Left lung (tissue), 4 donors: ENCODE measurements at regions not wholly inside any gene's neighbourhood (a gene's known extent, or its start where the extent isn't known, plus 50 kb on each side); places are given as distances from the start of the nearest gene placed in this dataset.

Experiments used
- ATAC-seq: fragments of 200-7000 bp; cut with Tn5 transposase; one replicate; pipeline ENCODE4 v1.9.1; 2020; ENCODE audit warnings: moderate library complexity
- DNase-seq, 4 donors: peaks; one replicate each; pipeline ENCODE4 v3.0.0-alpha.2; 2013 to 2020
- H3K27ac ChIP-seq, 2 donors: fragments of 200-600 bp; sonication (generic) in 1 of 2; one replicate each; pipeline versions ENCODE4 v1.5.0 to v1.8.0; 2020 to 2021
- H3K27me3 ChIP-seq, 2 donors: fragments of 200-600 bp; sonication (generic) in 1 of 2; one replicate each; pipeline versions ENCODE4 v1.5.0 to v1.8.0; 2020 to 2021
- H3K36me3 ChIP-seq, 2 donors: fragments of 200-600 bp; sonication (generic) in 1 of 2; one replicate each; pipeline versions ENCODE4 v1.5.0 to v1.8.0; 2020 to 2021
- H3K4me1 ChIP-seq, 2 donors: fragments of 200-600 bp; one replicate each; pipeline ENCODE4 v1.8.0; 2021
- H3K4me3 ChIP-seq, 2 donors: fragments of 200-600 bp; sonication (generic) in 1 of 2; one replicate each; pipeline versions ENCODE4 v1.5.0 to v1.8.0; 2020 to 2021; ENCODE audit warnings: mild to moderate bottlenecking in 1 of 2
- H3K9me3 ChIP-seq, 2 donors: fragments of 200-600 bp; sonication (generic) in 1 of 2; one replicate each; pipeline versions ENCODE4 v1.5.0 to v1.8.0; 2020 to 2021
- intact Hi-C, 2 donors: fragments of 100-400 bp; cut with DNase I; formaldehyde crosslinking; loops; one replicate each; pipeline versions ENCODE4 v1.11.2 to v1.14.2; 2022
- TF ChIP-seq, protein P1 (sequence below), 2 donors: fragments of 200-600 bp; sonication (generic) in 1 of 2; IDR thresholded peaks; one replicate each; pipeline versions ENCODE4 v1.5.0 to v1.8.0; 2021; ENCODE audit warnings: antibody characterized with exemption in 2 of 2
- donor health status: DM: no; HTN: yes; CAD: no.
- donor health status: DM: no; HTN: no; CAD: no.

GRCh38 chr1:29762635-29763034, 526.3 kb downstream of the PTPRU start:
- Histone ChIP-seq H3K27ac (no peak overlapping the region), H3K4me1 (no peaks in the 10 kb centered on the region), H3K36me3 (no peaks in the 10 kb centered on the region), H3K27me3 (peaks cover 0 to 28% of the 10 kb centered on the region in 2 donors), H3K4me3 (no peak overlapping the region), H3K9me3 (no peaks in the 10 kb centered on the region)
- DNase-seq (no peak), ATAC-seq (no peak)
- intact Hi-C loops, result no loop called here
- TF ChIP-seq, protein P1, sequence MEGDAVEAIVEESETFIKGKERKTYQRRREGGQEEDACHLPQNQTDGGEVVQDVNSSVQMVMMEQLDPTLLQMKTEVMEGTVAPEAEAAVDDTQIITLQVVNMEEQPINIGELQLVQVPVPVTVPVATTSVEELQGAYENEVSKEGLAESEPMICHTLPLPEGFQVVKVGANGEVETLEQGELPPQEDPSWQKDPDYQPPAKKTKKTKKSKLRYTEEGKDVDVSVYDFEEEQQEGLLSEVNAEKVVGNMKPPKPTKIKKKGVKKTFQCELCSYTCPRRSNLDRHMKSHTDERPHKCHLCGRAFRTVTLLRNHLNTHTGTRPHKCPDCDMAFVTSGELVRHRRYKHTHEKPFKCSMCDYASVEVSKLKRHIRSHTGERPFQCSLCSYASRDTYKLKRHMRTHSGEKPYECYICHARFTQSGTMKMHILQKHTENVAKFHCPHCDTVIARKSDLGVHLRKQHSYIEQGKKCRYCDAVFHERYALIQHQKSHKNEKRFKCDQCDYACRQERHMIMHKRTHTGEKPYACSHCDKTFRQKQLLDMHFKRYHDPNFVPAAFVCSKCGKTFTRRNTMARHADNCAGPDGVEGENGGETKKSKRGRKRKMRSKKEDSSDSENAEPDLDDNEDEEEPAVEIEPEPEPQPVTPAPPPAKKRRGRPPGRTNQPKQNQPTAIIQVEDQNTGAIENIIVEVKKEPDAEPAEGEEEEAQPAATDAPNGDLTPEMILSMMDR (IDR thresholded peaks at IDR 0.05), result no peak

- intact Hi-C loops, result no loop called here
- TF ChIP-seq, protein P1 (IDR thresholded peaks at IDR 0.05), result no peak
- H3K4me1 ChIP-seq, result no peaks in the 10 kb centered on the region
- DNase-seq (no peak), ATAC-seq (no peak)
- H3K36me3 ChIP-seq, result no peaks in the 10 kb centered on the region
- H3K27ac ChIP-seq, result no peak overlapping the region
- H3K4me3 ChIP-seq, result no peak overlapping the region
- H3K27me3 ChIP-seq, result peaks cover 0 to 25% of the 10 kb centered on the region in 2 donors
- no peaks in the 10 kb centered on the region for H3K9me3 ChIP-seq
Observed at GRCh38 chr1:29761159-29761928, 525.0 kb downstream of the PTPRU start.

- ATAC-seq, result no peak
- no peak overlapping the region for H3K4me3 ChIP-seq
Observed at GRCh38 chr1:29760067-29760564, 523.8 kb downstream of the PTPRU start.

GRCh38 chr1:29758781-29759499, 522.6 kb downstream of the PTPRU start:
- intact Hi-C loops, result no loop called here
- H3K27ac ChIP-seq, result no peak overlapping the region
- DNase-seq (no peak), ATAC-seq (no peak)
- H3K27me3 ChIP-seq, result peaks cover 0 to 19% of the 10 kb centered on the region in 2 donors
- H3K4me3 ChIP-seq, result no peak overlapping the region
- no peaks in the 10 kb centered on the region for H3K9me3 ChIP-seq
- TF ChIP-seq, protein P1 (IDR thresholded peaks at IDR 0.05), result no peak
- no peaks in the 10 kb centered on the region for H3K36me3 ChIP-seq
- H3K4me1 ChIP-seq, result no peaks in the 10 kb centered on the region

More at GRCh38 chr1:29760067-29760564, 523.8 kb downstream of the PTPRU start:
- no peaks in the 10 kb centered on the region for H3K36me3 ChIP-seq
- no peak overlapping the region for H3K27ac ChIP-seq
- no peaks in the 10 kb centered on the region for H3K4me1 ChIP-seq
- no peak for DNase-seq
- H3K27me3 ChIP-seq, result peaks cover 0 to 25% of the 10 kb centered on the region in 2 donors
- H3K9me3 ChIP-seq, result no peaks in the 10 kb centered on the region
- TF ChIP-seq, protein P1 (IDR thresholded peaks at IDR 0.05), result no peak
- intact Hi-C loops, result no loop called here
